ENCODE measurements at regions not wholly inside any gene's neighbourhood (a gene's known extent, or its start where the extent isn't known, plus 50 kb on each side); places are given as distances from the start of the nearest gene placed in this dataset.

- no peak overlapping the region for H3K4me3 Mint-ChIP-seq
- no peaks in the 10 kb centered on the region for H3K36me3 Mint-ChIP-seq
- H3K9me3 Mint-ChIP-seq = no peaks in the 10 kb centered on the region
- no peaks in the 10 kb centered on the region for H3K27me3 Mint-ChIP-seq
- H3K27ac Mint-ChIP-seq = no peak overlapping the region
- TF ChIP-seq CTCF (conservative IDR thresholded peaks at IDR 0.05) = no peak
- no peak for DNase-seq (ENCODE audit: extremely low spot score, unreplicated experiment)
- H3K4me1 Mint-ChIP-seq (ENCODE audit: unreplicated experiment) = no peaks in the 10 kb centered on the region
These were observed 54.6 kb upstream of the ANO5 start for GRCh38 chr11:22138264-22138663.
